GM12891 (cell line): ENCODE measurements at regions not wholly inside any gene's neighbourhood (a gene's known extent, or its start where the extent isn't known, plus 50 kb on each side); places are given as distances from the start of the nearest gene placed in this dataset.

Experiments
- PAX5 ChIP-seq: IDR thresholded peaks from 2 replicates; pipeline ENCODE4 v1.6.1; 2011; ENCODE audit warnings: low read length, moderate library complexity, mild to moderate bottlenecking; ENCODE audit not compliant: insufficient read depth, severe bottlenecking
- POLR2A ChIP-seq: IDR thresholded peaks from 2 replicates; pipeline ENCODE4 v1.6.1; 2011; ENCODE audit warnings: low read depth, low read length, control low read depth
- POLR2AphosphoS5 ChIP-seq: IDR thresholded peaks from 2 replicates; pipeline ENCODE4 v1.6.1; 2011; ENCODE audit warnings: low read depth, low read length, control low read depth
- POU2F2 ChIP-seq: IDR thresholded peaks from 2 replicates; pipeline ENCODE4 v1.6.1; 2011; ENCODE audit warnings: low read depth, mild to moderate bottlenecking, control low read depth, low read length, moderate library complexity
- SPI1 ChIP-seq: IDR thresholded peaks from 2 replicates; pipeline ENCODE4 v1.6.1; 2011; ENCODE audit warnings: low read depth, low read length, control low read depth
- TAF1 ChIP-seq: IDR thresholded peaks from 2 replicates; pipeline ENCODE4 v1.6.1; 2011; ENCODE audit warnings: low read depth, low read length, control low read depth

GRCh38 chr5:100157066-100157465 is 378.1 kb upstream of the FAM174A start:
- no peak for TF ChIP-seq POLR2A
- TF ChIP-seq PAX5, result no peak
- TF ChIP-seq POLR2AphosphoS5, result no peak
- no peak for TF ChIP-seq TAF1
- TF ChIP-seq POU2F2, result no peak
- no peak for TF ChIP-seq SPI1
